Left lung (tissue), 4 donors: ENCODE measurements at regions not wholly inside any gene's neighbourhood (a gene's known extent, or its start where the extent isn't known, plus 50 kb on each side); places are given as distances from the start of the nearest gene placed in this dataset.

Experiments
- ATAC-seq: fragments of 200-7000 bp; cut with Tn5 transposase; one replicate; pipeline ENCODE4 v1.9.1; 2020; ENCODE audit warnings: moderate library complexity
- DNase-seq, 4 donors: peaks; one replicate each; pipeline ENCODE4 v3.0.0-alpha.2; 2013 to 2020
- H3K27ac ChIP-seq, 2 donors: fragments of 200-600 bp; sonication (generic) in 1 of 2; one replicate each; pipeline versions ENCODE4 v1.5.0 to v1.8.0; 2020 to 2021
- H3K27me3 ChIP-seq, 2 donors: fragments of 200-600 bp; sonication (generic) in 1 of 2; one replicate each; pipeline versions ENCODE4 v1.5.0 to v1.8.0; 2020 to 2021
- H3K36me3 ChIP-seq, 2 donors: fragments of 200-600 bp; sonication (generic) in 1 of 2; one replicate each; pipeline versions ENCODE4 v1.5.0 to v1.8.0; 2020 to 2021
- H3K4me1 ChIP-seq, 2 donors: fragments of 200-600 bp; one replicate each; pipeline ENCODE4 v1.8.0; 2021
- H3K4me3 ChIP-seq, 2 donors: fragments of 200-600 bp; sonication (generic) in 1 of 2; one replicate each; pipeline versions ENCODE4 v1.5.0 to v1.8.0; 2020 to 2021; ENCODE audit warnings: mild to moderate bottlenecking in 1 of 2
- H3K9me3 ChIP-seq, 2 donors: fragments of 200-600 bp; sonication (generic) in 1 of 2; one replicate each; pipeline versions ENCODE4 v1.5.0 to v1.8.0; 2020 to 2021
- CTCF ChIP-seq, 2 donors: fragments of 200-600 bp; sonication (generic) in 1 of 2; IDR thresholded peaks; one replicate each; pipeline versions ENCODE4 v1.5.0 to v1.8.0; 2021; ENCODE audit warnings: antibody characterized with exemption in 2 of 2
- intact Hi-C, 2 donors: fragments of 100-400 bp; cut with DNase I; formaldehyde crosslinking; loops; one replicate each; pipeline versions ENCODE4 v1.11.2 to v1.14.2; 2022
- donor health status: DM: no; HTN: yes; CAD: no.
- donor health status: DM: no; HTN: no; CAD: no.

GRCh38 chr1:22248746-22249145 is 105.8 kb upstream of the WNT4 start:
- DNase-seq (peak in 1 of 4 donors; percentile 61), ATAC-seq (peak; percentile 5)
- Histone ChIP-seq H3K27me3 (peaks cover 0 to 13% of the 10 kb centered on the region in 2 donors), H3K9me3 (no peaks in the 10 kb centered on the region), H3K4me1 (no peaks in the 10 kb centered on the region), H3K36me3 (no peaks in the 10 kb centered on the region), H3K27ac (no peak overlapping the region), H3K4me3 (no peak overlapping the region)
- TF ChIP-seq CTCF (IDR thresholded peaks at IDR 0.05): no peak
- intact Hi-C loops: no loop called here

- DNase-seq: no peak
- Histone ChIP-seq H3K27ac (no peak overlapping the region), H3K27me3 (peaks cover 0 to 13% of the 10 kb centered on the region in 2 donors), H3K9me3 (no peaks in the 10 kb centered on the region), H3K36me3 (no peaks in the 10 kb centered on the region), H3K4me3 (no peak overlapping the region), H3K4me1 (no peaks in the 10 kb centered on the region)
- ATAC-seq: no peak
- no peak for TF ChIP-seq CTCF (IDR thresholded peaks at IDR 0.05)
- intact Hi-C loops: no loop called here
Measured at GRCh38 chr1:22249928-22250680, 107.2 kb upstream of the WNT4 start.

GRCh38 chr1:22250724-22251123 is 107.8 kb upstream of the WNT4 start:
- H3K27ac ChIP-seq: no peak overlapping the region
- intact Hi-C loops: no loop called here
- ATAC-seq: no peak
- TF ChIP-seq CTCF (IDR thresholded peaks at IDR 0.05): no peak
- peaks cover 3 to 5% of the 10 kb centered on the region in 2 donors for H3K4me1 ChIP-seq
- H3K4me3 ChIP-seq: no peak overlapping the region
- peaks cover 0 to 13% of the 10 kb centered on the region in 2 donors for H3K27me3 ChIP-seq
- H3K36me3 ChIP-seq: no peaks in the 10 kb centered on the region
- DNase-seq: no peak
- H3K9me3 ChIP-seq: no peaks in the 10 kb centered on the region

- H3K36me3 ChIP-seq: no peaks in the 10 kb centered on the region
- peaks cover 7 to 17% of the 10 kb centered on the region in 2 donors for H3K4me1 ChIP-seq
- no peak overlapping the region for H3K27ac ChIP-seq
- no peaks in the 10 kb centered on the region for H3K9me3 ChIP-seq
- ATAC-seq (no peak), DNase-seq (peak in 1 of 4 donors; percentile 34)
- no peak overlapping the region for H3K4me3 ChIP-seq
- no peak for TF ChIP-seq CTCF (IDR thresholded peaks at IDR 0.05)
- intact Hi-C loops: no loop called here
- H3K27me3 ChIP-seq: peaks cover 0 to 10% of the 10 kb centered on the region in 2 donors
Measured at GRCh38 chr1:22252251-22252650, 109.4 kb upstream of the WNT4 start.

GRCh38 chr1:22253012-22253790 is 110.3 kb upstream of the WNT4 start:
- no peak overlapping the region for H3K4me3 ChIP-seq
- intact Hi-C loops: no loop called here
- TF ChIP-seq CTCF (IDR thresholded peaks at IDR 0.05): no peak
- peaks cover 15 to 24% of the 10 kb centered on the region in 2 donors for H3K4me1 ChIP-seq
- H3K27me3 ChIP-seq: peaks cover 0 to under 1% of the 10 kb centered on the region in 2 donors
- H3K9me3 ChIP-seq: no peaks in the 10 kb centered on the region
- H3K36me3 ChIP-seq: no peaks in the 10 kb centered on the region
- no peak overlapping the region for H3K27ac ChIP-seq
- DNase-seq (peak in 1 of 4 donors; percentile 62), ATAC-seq (no peak)
